Neutrophil (primary cell): ENCODE measurements at regions not wholly inside any gene's neighbourhood (a gene's known extent, or its start where the extent isn't known, plus 50 kb on each side); places are given as distances from the start of the nearest gene placed in this dataset.

ENCODE experiments used
- H3K27ac ChIP-seq: fragments of 200-600 bp; sonication (generic); 2 replicates; pipeline ENCODE4 v1.5.1; 2016; ENCODE audit warnings: mild to moderate bottlenecking, moderate library complexity
- H3K27me3 ChIP-seq: fragments of 200-600 bp; sonication (generic); 2 replicates; pipeline ENCODE4 v1.6.0; 2016; ENCODE audit warnings: mild to moderate bottlenecking
- H3K36me3 ChIP-seq: fragments of 200-600 bp; sonication (generic); 2 replicates; pipeline ENCODE4 v1.5.1; 2017
- H3K4me1 ChIP-seq, 2 experiments: fragments of 200-600 bp in 1 of 2; sonication (generic) in 1 of 2; 1 replicate in 1 of 2; 2 replicates in 1 of 2; pipeline versions ENCODE4 v1.5.1 to v1.6.1; 2013 to 2016; ENCODE audit warnings: low read depth in 1 of 2, low read length in 1 of 2, mild to moderate bottlenecking in 1 of 2, moderate library complexity in 1 of 2; ENCODE audit not compliant: control insufficient read depth in 1 of 2, insufficient read depth in 1 of 2
- H3K4me3 ChIP-seq, 2 experiments: fragments of 200-600 bp in 1 of 2; sonication (generic) in 1 of 2; 1 replicate in 1 of 2; 2 replicates in 1 of 2; pipeline ENCODE4 v1.5.1; 2013 to 2016; ENCODE audit warnings: low read depth in 1 of 2, low read length in 1 of 2, mild to moderate bottlenecking in 1 of 2, moderate library complexity in 1 of 2
- H3K9me3 ChIP-seq: fragments of 200-600 bp; sonication (generic); 2 replicates; pipeline ENCODE4 v1.5.1; 2016
- TF ChIP-seq, protein P1 (sequence below): fragments of 200-600 bp; sonication (generic); IDR thresholded peaks from 2 replicates; pipeline ENCODE4 v1.5.1; 2016; ENCODE audit warnings: antibody characterized with exemption

DNA sequence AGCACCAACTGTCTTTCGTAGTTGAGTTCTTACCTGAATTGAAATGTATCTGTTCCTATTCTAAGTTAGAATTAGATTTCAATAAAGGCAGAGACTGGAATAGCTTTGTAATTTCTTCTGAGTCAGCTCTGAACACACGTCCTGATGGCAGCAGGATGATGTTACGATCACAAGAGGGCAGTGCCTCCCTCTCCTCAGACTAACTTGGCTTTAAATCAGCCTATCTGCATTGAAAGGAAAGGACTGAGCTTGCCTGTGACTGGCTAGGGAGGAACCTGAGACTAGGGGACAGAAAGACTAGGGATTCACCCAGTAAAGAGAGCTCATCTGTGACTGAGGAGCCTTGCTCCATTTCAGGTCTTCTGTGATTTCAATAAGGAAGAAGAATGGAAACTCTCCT, 323.7 kb upstream of the OR4E1 start:
- TF ChIP-seq, protein P1, sequence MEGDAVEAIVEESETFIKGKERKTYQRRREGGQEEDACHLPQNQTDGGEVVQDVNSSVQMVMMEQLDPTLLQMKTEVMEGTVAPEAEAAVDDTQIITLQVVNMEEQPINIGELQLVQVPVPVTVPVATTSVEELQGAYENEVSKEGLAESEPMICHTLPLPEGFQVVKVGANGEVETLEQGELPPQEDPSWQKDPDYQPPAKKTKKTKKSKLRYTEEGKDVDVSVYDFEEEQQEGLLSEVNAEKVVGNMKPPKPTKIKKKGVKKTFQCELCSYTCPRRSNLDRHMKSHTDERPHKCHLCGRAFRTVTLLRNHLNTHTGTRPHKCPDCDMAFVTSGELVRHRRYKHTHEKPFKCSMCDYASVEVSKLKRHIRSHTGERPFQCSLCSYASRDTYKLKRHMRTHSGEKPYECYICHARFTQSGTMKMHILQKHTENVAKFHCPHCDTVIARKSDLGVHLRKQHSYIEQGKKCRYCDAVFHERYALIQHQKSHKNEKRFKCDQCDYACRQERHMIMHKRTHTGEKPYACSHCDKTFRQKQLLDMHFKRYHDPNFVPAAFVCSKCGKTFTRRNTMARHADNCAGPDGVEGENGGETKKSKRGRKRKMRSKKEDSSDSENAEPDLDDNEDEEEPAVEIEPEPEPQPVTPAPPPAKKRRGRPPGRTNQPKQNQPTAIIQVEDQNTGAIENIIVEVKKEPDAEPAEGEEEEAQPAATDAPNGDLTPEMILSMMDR = no peak
- H3K4me3 ChIP-seq = no peak overlapping the region
- no peaks in the 10 kb centered on the region for H3K4me1 ChIP-seq
- H3K27me3 ChIP-seq = no peaks in the 10 kb centered on the region
- H3K9me3 ChIP-seq = no peaks in the 10 kb centered on the region
- H3K36me3 ChIP-seq = no peaks in the 10 kb centered on the region
- H3K27ac ChIP-seq = no peak overlapping the region

DNA sequence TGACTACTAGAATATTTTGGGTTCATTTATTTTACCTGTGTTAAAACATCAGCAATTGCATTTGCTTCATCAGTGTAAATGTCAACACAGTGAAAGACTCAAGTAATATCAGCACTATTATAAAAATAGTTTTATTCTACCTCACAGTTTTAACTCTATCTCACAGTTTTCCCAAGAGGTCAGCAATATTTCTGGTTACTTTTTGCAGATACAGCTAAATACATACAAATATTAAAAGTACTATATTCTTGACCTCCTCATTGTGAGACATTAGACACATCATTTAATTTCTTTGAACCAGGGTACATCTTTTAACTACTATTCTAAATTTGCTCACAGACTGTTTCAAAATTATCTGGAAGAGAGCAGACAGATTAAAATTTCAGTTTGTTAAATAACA, 321.7 kb upstream of the OR4E1 start:
- Histone ChIP-seq H3K9me3 (no peaks in the 10 kb centered on the region), H3K36me3 (no peaks in the 10 kb centered on the region), H3K27me3 (no peaks in the 10 kb centered on the region), H3K27ac (no peak overlapping the region), H3K4me3 (no peak overlapping the region), H3K4me1 (no peaks in the 10 kb centered on the region)
- TF ChIP-seq, protein P1 = no peak

DNA sequence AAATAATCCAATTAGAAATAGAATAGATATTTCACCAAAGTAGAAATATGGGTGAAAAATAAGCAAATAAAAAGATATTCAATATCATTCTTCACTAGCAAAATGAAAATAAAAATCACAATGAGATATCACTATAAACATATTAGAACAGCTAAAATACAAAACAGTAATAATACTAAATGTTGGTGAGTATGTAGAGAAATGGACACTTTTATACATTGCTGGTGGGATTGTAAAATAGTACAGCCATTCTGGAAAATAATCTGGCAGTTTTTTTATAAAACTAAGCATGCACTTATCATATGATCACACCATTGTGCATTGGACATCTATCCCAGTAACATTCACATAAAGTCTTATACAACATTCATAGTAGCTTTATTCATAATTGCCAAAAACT, 320.2 kb upstream of the OR4E1 start:
- Histone ChIP-seq H3K27me3 (no peaks in the 10 kb centered on the region), H3K27ac (no peak overlapping the region), H3K4me1 (no peaks in the 10 kb centered on the region), H3K9me3 (no peaks in the 10 kb centered on the region), H3K4me3 (no peak overlapping the region), H3K36me3 (no peaks in the 10 kb centered on the region)
- TF ChIP-seq, protein P1 = no peak

DNA sequence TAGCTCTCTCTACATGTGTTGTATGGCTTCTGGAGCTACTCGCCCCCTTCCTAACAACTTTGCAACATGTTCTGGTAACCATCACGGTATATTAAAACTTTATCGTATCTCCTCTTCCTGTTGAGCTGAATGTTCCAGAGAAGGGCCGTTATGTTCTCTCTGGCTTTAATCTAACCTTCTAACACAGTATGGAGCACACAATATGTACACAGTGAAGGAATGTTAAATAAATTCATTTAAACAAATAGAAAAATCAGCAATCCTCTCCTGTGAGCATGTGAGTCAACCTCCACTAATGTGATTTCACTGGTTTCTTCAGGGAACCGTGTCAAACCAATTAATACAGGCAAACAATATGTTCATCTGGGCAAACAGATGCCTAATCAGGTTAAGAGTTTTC, 319.5 kb upstream of the OR4E1 start:
- no peak overlapping the region for H3K27ac ChIP-seq
- TF ChIP-seq, protein P1 = no peak
- H3K36me3 ChIP-seq = no peaks in the 10 kb centered on the region
- no peaks in the 10 kb centered on the region for H3K9me3 ChIP-seq
- H3K27me3 ChIP-seq = no peaks in the 10 kb centered on the region
- no peak overlapping the region for H3K4me3 ChIP-seq
- H3K4me1 ChIP-seq = no peaks in the 10 kb centered on the region

DNA sequence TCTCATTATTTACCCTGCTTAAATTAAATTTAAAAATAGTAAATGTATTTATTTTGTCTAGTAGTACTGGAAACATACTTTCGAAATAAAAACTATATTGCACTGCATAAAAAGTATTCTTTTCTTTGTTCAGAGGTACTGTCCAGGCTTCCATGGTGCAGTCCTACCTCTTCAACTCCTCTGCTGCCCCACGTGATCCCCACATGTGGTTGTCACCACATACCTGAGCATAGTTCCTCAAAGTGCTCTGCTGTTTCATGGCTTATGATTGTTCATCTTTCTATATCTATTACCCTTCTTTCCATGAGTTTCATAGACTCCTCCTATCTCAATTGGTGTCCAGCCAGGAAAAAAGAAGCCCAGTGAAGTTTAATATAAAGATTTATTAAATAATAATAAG, 317.5 kb upstream of the OR4E1 start:
- no peaks in the 10 kb centered on the region for H3K9me3 ChIP-seq
- TF ChIP-seq, protein P1 = no peak
- H3K27ac ChIP-seq = no peak overlapping the region
- H3K4me1 ChIP-seq = no peaks in the 10 kb centered on the region
- H3K27me3 ChIP-seq = no peaks in the 10 kb centered on the region
- H3K36me3 ChIP-seq = no peaks in the 10 kb centered on the region
- no peak overlapping the region for H3K4me3 ChIP-seq

DNA sequence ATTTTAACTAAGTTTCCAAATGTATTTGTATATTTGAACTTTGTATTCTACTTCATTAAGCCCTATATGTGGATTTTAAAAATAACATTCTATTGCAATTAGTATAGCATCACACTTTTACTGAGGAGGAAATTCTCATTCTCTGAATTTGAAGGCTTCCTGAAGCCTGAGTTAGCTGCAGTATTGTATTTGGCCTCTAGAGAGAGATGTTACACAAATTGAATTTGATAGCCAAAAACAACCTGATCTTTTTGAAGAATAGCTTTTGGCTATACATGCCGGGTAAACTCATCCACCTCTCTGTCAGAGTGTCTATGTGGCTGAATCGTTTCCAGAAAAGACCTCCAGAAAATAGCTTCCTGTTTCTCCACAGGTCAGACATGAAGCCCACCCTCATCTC, 316.5 kb upstream of the OR4E1 start:
- Histone ChIP-seq H3K4me3 (no peak overlapping the region), H3K9me3 (no peaks in the 10 kb centered on the region), H3K27ac (no peak overlapping the region), H3K27me3 (no peaks in the 10 kb centered on the region), H3K36me3 (no peaks in the 10 kb centered on the region), H3K4me1 (no peaks in the 10 kb centered on the region)
- TF ChIP-seq, protein P1 = no peak
